Upper lobe of left lung (tissue), 4 donors: ENCODE measurements at regions not wholly inside any gene's neighbourhood (a gene's known extent, or its start where the extent isn't known, plus 50 kb on each side); places are given as distances from the start of the nearest gene placed in this dataset.

Source experiments
- CTCF ChIP-seq, 6 experiments: fragments of 450-650 bp in 4 of 6; fragments of 200-600 bp in 2 of 6; sonication (generic) in 2 of 6; IDR thresholded peaks; one replicate each; pipeline ENCODE4 v1.5.1; 2016 to 2019; ENCODE audit warnings: antibody characterized with exemption in 6 of 6
- EP300 ChIP-seq, 4 donors: sonication (generic); formaldehyde crosslinking; IDR thresholded peaks; one replicate each; pipeline ENCODE4 v1.5.1; 2017; ENCODE audit warnings: antibody characterized with exemption in 4 of 4, control low read depth in 2 of 4

GRCh38 chr10:4511509-4511908 lies 314.5 kb upstream of the AKR1E2 start:
- TF ChIP-seq CTCF (IDR thresholded peaks at IDR 0.05): no peak
- TF ChIP-seq EP300 (IDR thresholded peaks at IDR 0.05): no peak
